SK-N-DZ (cell line): ENCODE measurements at regions not wholly inside any gene's neighbourhood (a gene's known extent, or its start where the extent isn't known, plus 50 kb on each side); places are given as distances from the start of the nearest gene placed in this dataset.

Source experiments
- DNase-seq: peaks from one replicate; pipeline ENCODE4 v3.0.0-alpha.2; 2015; ENCODE audit warnings: low spot score

- no peak for DNase-seq
Measured at GRCh38 chr18:43213816-43214215, 63.5 kb downstream of the SYT4 start.

GRCh38 chr18:43211059-43211458 is 66.2 kb downstream of the SYT4 start:
- no peak for DNase-seq

GRCh38 chr18:43195421-43195820 is 79.9 kb upstream of the RIT2 start:
- DNase-seq: no peak

GRCh38 chr18:43193336-43193735 is 77.9 kb upstream of the RIT2 start:
- no peak for DNase-seq

- no peak for DNase-seq
Measured at GRCh38 chr18:43192408-43192807, 76.9 kb upstream of the RIT2 start.

GRCh38 chr18:43181711-43182110 is 66.2 kb upstream of the RIT2 start:
- peak; percentile 3 for DNase-seq

- DNase-seq: no peak
Measured at GRCh38 chr18:43180814-43181213, 65.3 kb upstream of the RIT2 start.

- DNase-seq: no peak
Measured at GRCh38 chr18:43175257-43175656, 59.8 kb upstream of the RIT2 start.

GRCh38 chr18:43170586-43170985 is 55.1 kb upstream of the RIT2 start:
- DNase-seq: no peak
